GM12873 (cell line): ENCODE measurements at regions not wholly inside any gene's neighbourhood (a gene's known extent, or its start where the extent isn't known, plus 50 kb on each side); places are given as distances from the start of the nearest gene placed in this dataset.

Source experiments
- TF ChIP-seq, protein P1 (sequence below): IDR thresholded peaks from 2 replicates; pipeline ENCODE4 v1.5.1; 2012; ENCODE audit warnings: low read depth, mild to moderate bottlenecking, moderate library complexity, low read length, control low read depth; ENCODE audit not compliant: insufficient read depth; ENCODE audit errors: missing control alignments

DNA sequence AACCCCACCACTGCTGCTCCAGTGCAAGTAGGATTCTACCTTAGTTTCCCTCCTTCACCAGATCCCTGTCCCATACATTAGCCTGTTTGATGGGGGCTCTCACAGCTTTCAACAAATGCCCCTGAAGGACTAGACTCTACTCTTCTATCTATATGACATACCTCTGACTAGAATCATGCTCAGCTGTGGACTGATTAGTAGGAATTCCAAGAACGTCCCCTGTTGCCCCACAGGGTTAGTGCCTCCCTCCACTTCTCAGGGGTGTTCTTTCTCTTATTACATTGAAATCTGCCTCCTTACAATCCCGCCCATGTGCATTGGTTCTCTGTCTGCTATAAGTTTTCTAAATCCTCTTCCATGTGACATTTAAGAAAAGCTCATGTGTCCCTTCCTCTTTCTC, 375.9 kb upstream of the DUSP10 start:
- TF ChIP-seq, protein P1, sequence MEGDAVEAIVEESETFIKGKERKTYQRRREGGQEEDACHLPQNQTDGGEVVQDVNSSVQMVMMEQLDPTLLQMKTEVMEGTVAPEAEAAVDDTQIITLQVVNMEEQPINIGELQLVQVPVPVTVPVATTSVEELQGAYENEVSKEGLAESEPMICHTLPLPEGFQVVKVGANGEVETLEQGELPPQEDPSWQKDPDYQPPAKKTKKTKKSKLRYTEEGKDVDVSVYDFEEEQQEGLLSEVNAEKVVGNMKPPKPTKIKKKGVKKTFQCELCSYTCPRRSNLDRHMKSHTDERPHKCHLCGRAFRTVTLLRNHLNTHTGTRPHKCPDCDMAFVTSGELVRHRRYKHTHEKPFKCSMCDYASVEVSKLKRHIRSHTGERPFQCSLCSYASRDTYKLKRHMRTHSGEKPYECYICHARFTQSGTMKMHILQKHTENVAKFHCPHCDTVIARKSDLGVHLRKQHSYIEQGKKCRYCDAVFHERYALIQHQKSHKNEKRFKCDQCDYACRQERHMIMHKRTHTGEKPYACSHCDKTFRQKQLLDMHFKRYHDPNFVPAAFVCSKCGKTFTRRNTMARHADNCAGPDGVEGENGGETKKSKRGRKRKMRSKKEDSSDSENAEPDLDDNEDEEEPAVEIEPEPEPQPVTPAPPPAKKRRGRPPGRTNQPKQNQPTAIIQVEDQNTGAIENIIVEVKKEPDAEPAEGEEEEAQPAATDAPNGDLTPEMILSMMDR: no peak

DNA sequence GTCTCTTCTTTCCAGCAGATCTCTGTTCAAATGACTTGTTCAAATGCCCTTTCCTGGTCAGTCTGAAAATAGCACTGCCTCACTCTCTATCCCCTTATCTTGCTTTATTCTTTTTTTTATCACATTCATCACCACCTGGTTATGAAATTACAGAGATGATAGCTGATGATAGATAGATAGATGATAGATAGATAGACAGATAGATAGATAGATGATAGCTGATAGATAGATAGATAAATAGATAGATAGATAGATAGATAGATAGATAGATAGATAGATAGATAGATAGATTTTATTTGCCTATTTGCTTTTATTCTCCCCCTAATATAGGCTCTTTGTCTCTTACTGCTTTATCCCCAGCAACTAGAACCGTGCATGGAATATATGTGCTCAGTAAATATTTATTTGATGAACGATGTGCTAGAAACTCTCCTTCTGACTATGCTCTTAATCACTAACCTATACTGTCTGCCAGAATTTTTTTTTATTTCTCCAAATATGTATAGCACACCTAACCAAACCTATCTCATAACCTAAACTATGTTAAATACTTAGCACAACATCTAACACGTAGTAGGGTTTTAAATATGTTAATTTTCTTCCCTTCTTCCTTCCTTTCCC, 372.8 kb upstream of the DUSP10 start:
- TF ChIP-seq, protein P1: no peak

DNA sequence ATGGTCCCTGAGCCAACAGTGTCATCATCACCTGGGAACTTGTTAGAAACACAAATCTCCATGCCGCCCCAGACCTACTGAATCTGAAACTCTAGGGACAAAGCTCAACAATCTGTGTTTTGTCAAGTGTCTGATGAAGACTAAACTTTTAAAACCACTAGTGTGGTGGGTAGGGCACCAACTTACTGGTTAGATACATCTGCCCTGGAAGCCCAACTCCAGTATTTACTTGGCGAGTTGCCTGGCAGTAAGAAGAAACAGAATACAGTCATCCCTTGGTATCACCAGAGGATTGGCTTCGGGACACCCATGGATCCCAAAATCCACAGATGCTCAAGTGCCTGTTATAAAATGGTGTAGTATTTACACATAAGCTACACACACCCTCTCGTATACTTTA, 367.9 kb upstream of the DUSP10 start:
- TF ChIP-seq, protein P1: no peak

DNA sequence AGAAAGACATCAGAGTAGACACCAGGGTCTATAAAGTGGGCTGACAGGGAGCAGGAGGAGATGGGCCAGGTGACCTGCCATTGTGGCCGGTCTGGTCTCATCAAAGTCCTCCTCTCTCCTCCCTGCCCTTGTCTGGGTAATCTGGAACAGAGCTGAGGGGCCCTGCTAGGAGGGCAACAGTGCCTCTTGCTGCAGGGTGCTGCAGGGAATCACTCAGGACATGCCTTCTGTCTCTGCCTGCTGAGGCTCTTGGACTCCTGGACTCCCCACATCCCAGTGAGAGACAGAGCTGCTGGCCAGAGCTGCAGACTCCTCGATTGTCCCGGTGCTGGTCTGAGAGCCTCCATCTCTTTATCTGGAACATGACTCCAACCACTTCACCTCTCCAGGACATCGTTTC, 366.1 kb upstream of the DUSP10 start:
- TF ChIP-seq, protein P1: no peak

DNA sequence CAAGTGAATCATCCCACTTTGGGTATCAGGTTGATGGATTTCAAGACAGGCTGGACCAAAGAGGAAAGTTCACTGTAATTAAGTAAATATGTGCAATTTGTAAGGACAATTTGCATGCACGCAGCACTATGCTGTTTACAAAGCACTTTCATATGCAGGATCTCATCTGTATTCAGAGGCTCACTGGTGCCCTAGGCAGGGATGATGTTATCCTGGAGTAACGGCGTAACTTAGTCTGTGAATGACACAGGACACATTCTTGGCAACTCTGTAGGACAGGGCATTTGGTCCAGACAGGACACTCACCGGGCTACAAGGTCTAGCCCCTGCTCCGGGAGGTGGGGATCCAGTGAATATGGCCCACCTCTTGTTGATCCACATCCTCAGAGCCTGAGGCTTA, 365.4 kb upstream of the DUSP10 start:
- TF ChIP-seq, protein P1: no peak

DNA sequence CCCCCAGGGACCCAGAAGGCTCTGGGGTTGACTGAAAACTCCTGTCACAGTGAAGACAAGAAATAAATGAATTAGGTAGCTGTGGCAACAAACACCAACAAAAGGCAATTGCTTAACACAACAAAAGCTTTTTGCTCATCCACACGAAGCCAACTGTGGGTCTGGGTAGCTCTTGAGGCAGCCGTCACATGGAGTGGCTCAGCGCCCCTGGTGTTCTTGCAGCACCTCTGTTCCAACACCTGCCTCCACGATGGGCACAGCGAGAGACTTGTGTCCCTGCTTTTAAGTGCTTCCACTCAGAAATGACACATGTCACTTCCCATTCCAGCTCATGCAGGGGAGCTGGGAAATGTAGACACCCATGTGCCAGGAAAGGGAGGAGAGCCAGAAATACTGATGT, 364.5 kb upstream of the DUSP10 start:
- TF ChIP-seq, protein P1: no peak

DNA sequence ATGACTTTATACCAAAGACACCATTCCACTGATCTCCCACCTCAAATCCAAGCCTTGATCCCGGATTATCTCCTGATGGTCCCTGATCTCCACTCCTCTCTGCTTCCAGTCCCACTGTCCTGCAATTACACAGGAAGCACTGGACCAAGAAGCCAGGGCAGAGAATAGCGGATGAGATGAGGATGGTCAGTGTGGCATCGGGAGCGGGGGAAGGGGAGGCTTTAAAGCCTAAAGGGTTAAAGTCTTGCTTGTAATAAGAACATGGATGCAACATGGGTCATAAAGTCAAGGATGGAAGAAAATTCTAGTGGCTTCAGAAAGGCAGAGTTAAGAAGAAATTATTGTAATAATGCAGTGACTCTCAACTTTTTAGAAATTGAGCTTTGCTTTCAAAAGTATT, 364.0 kb upstream of the DUSP10 start:
- TF ChIP-seq, protein P1: no peak
